GM23338 (cell line): ENCODE measurements at regions not wholly inside any gene's neighbourhood (a gene's known extent, or its start where the extent isn't known, plus 50 kb on each side); places are given as distances from the start of the nearest gene placed in this dataset.

Experiments used
- ATAC-seq: fragments of 200-7000 bp; cut with Tn5 transposase; 3 replicates; pipeline ENCODE4 v1.9.1; 2020
- DNase-seq: peaks from one replicate; pipeline ENCODE4 v3.0.0-alpha.2; 2015; ENCODE audit warnings: low spot score
- H2AFZ ChIP-seq: fragments of 200-600 bp; sonication (generic); 2 replicates; pipeline ENCODE4 v1.8.0; 2016; ENCODE audit warnings: antibody characterized with exemption, mild to moderate bottlenecking, moderate library complexity
- H3F3A ChIP-seq: fragments of 200-600 bp; sonication (generic); replicated peaks from 2 replicates; pipeline ENCODE4 v1.8.0; 2017; ENCODE audit warnings: antibody characterized with exemption, mixed run types, low read depth
- H3K27ac ChIP-seq: fragments of 200-600 bp; sonication (generic); 2 replicates; pipeline ENCODE4 v1.6.1; 2016; ENCODE audit warnings: low read depth
- H3K27me3 ChIP-seq: fragments of 200-600 bp; sonication (generic); 2 replicates; pipeline ENCODE4 v1.8.0; 2016; ENCODE audit warnings: mild to moderate bottlenecking, mixed run types, moderate library complexity; ENCODE audit not compliant: insufficient read depth
- H3K36me3 ChIP-seq: fragments of 200-600 bp; sonication (generic); 2 replicates; pipeline ENCODE4 v1.8.0; 2016; ENCODE audit warnings: mild to moderate bottlenecking; ENCODE audit not compliant: insufficient read depth
- H3K4me1 ChIP-seq: fragments of 200-600 bp; sonication (generic); 2 replicates; pipeline ENCODE4 v1.8.0; 2016; ENCODE audit warnings: mild to moderate bottlenecking, moderate library complexity; ENCODE audit not compliant: insufficient read depth
- H3K4me2 ChIP-seq: fragments of 200-600 bp; sonication (generic); 2 replicates; pipeline ENCODE4 v1.7.1; 2017; ENCODE audit warnings: mixed run types
- H3K4me3 ChIP-seq: fragments of 200-600 bp; sonication (generic); 2 replicates; pipeline ENCODE4 v1.6.1; 2016; ENCODE audit warnings: mixed run types
- H3K79me2 ChIP-seq: fragments of 200-600 bp; sonication (generic); replicated peaks from 2 replicates; pipeline ENCODE4 v1.8.0; 2017; ENCODE audit warnings: mild to moderate bottlenecking; ENCODE audit not compliant: insufficient read depth
- H3K9me2 ChIP-seq: fragments of 200-600 bp; sonication (generic); 2 replicates; pipeline ENCODE4 v1.8.0; 2017; ENCODE audit not compliant: insufficient read depth
- H4K20me1 ChIP-seq: fragments of 200-600 bp; sonication (generic); replicated peaks from 2 replicates; pipeline ENCODE4 v1.8.0; 2017; ENCODE audit warnings: mild to moderate bottlenecking; ENCODE audit not compliant: insufficient read depth
- H3K27ac Mint-ChIP-seq: 2 replicates; pipeline ENCODE4 v1.8.0; 2020; ENCODE audit warnings: inconsistent platforms, mild to moderate bottlenecking, moderate library complexity, mixed read lengths
- H3K27me3 Mint-ChIP-seq: 3 replicates; pipeline ENCODE4 v1.8.0; 2022; ENCODE audit warnings: low read depth, mild to moderate bottlenecking, moderate library complexity, mixed read lengths, inconsistent platforms; ENCODE audit not compliant: insufficient read depth, poor library complexity
- H3K36me3 Mint-ChIP-seq: 3 replicates; pipeline ENCODE4 v1.8.0; 2021; ENCODE audit warnings: low read depth, mild to moderate bottlenecking, inconsistent platforms, moderate library complexity, mixed read lengths
- H3K4me1 Mint-ChIP-seq: 3 replicates; pipeline ENCODE4 v1.8.0; 2020; ENCODE audit warnings: mild to moderate bottlenecking, inconsistent platforms, mixed read lengths
- H3K4me3 Mint-ChIP-seq: 3 replicates; pipeline ENCODE4 v1.8.0; 2021; ENCODE audit warnings: moderate library complexity, mild to moderate bottlenecking, inconsistent platforms, mixed read lengths
- H3K9me3 Mint-ChIP-seq: 3 replicates; pipeline ENCODE4 v1.8.0; 2020; ENCODE audit warnings: moderate library complexity, mild to moderate bottlenecking, inconsistent platforms, mixed read lengths
- CREB1 ChIP-seq: fragments of 250-450 bp; sonication (Bioruptor Pico); IDR thresholded peaks from 2 replicates; pipeline ENCODE4 v1.5.0; 2020; ENCODE audit warnings: low read depth, mild to moderate bottlenecking, moderate library complexity
- CTCF ChIP-seq, 2 experiments: fragments of 200-600 bp in 1 of 2; sonication (generic) in 1 of 2; conservative IDR thresholded peaks; 2 replicates each; pipeline versions ENCODE4 v1.5.1 to v1.6.1; 2016 to 2017; ENCODE audit warnings: antibody characterized with exemption in 2 of 2, low read depth in 2 of 2, mild to moderate bottlenecking in 2 of 2, moderate library complexity in 1 of 2
- ETS1 ChIP-seq: IDR thresholded peaks from 2 replicates; pipeline ENCODE4 v1.6.1; 2016; ENCODE audit warnings: antibody characterized with exemption
- EZH2 ChIP-seq: fragments of 200-600 bp; sonication (generic); IDR thresholded peaks from one replicate; pipeline ENCODE4 v1.8.0; 2017; ENCODE audit warnings: antibody characterized with exemption, mild to moderate bottlenecking, low read depth; ENCODE audit not compliant: unreplicated experiment
- EZH2phosphoT487 ChIP-seq: fragments of 200-600 bp; sonication (generic); IDR thresholded peaks from one replicate; pipeline ENCODE4 v1.8.1; 2018; ENCODE audit warnings: antibody characterized with exemption; ENCODE audit not compliant: unreplicated experiment
- JUNB ChIP-seq: IDR thresholded peaks from one replicate; pipeline ENCODE4 v1.6.1; 2016; ENCODE audit warnings: antibody characterized with exemption; ENCODE audit not compliant: unreplicated experiment
- NANOG ChIP-seq: IDR thresholded peaks from 2 replicates; pipeline ENCODE4 v1.6.1; 2016; ENCODE audit warnings: antibody characterized with exemption, borderline replicate concordance
- POLR2AphosphoS5 ChIP-seq: IDR thresholded peaks from 2 replicates; pipeline ENCODE4 v1.6.1; 2016; ENCODE audit warnings: antibody characterized with exemption, low read depth
- REST ChIP-seq: IDR thresholded peaks from one replicate; pipeline ENCODE4 v1.6.1; 2018; ENCODE audit warnings: antibody characterized with exemption; ENCODE audit not compliant: unreplicated experiment
- STAT1 ChIP-seq: IDR thresholded peaks from one replicate; pipeline ENCODE4 v1.6.1; 2016; ENCODE audit warnings: antibody characterized with exemption; ENCODE audit not compliant: unreplicated experiment
- ZNF114 ChIP-seq: fragments of 250-450 bp; sonication (Bioruptor Pico); IDR thresholded peaks from 2 replicates; pipeline ENCODE4 v1.5.0; 2020; ENCODE audit warnings: mild to moderate bottlenecking, moderate library complexity
- ZNF331 ChIP-seq: fragments of 250-450 bp; sonication (Bioruptor Pico); IDR thresholded peaks from 2 replicates; pipeline ENCODE4 v1.5.0; 2020; ENCODE audit warnings: low read depth, mild to moderate bottlenecking, moderate library complexity
- ZNF462 ChIP-seq: fragments of 250-450 bp; sonication (Bioruptor Pico); IDR thresholded peaks from 2 replicates; pipeline ENCODE4 v1.5.0; 2020; ENCODE audit warnings: mild to moderate bottlenecking, moderate library complexity

- no peak overlapping the region for H3K4me3 ChIP-seq
- no peak overlapping the region for H3K27ac Mint-ChIP-seq
- ATAC-seq = no peak
- DNase-seq = no peak
- H3F3A ChIP-seq = no peaks in the 10 kb centered on the region
- peaks cover 14% of the 10 kb centered on the region for H3K4me1 Mint-ChIP-seq
- TF ChIP-seq STAT1 (no peak), CREB1 (CRISPR knock-in tag) (no peak), JUNB (no peak), ZNF114 (CRISPR knock-in tag) (no peak), REST (no peak), CTCF (conservative IDR thresholded peaks at IDR 0.05; ENCODE audit: low read depth in 2 of 2) (no peak), NANOG (no peak), EZH2 (no peak), ZNF462 (no peak), ZNF331 (CRISPR knock-in tag) (no peak), EZH2phosphoT487 (no peak), POLR2AphosphoS5 (no peak), ETS1 (no peak)
- no peaks in the 10 kb centered on the region for H3K36me3 ChIP-seq
- H3K9me3 Mint-ChIP-seq = peaks cover 23% of the 10 kb centered on the region; the same call in 2 of the 3 replicates
- no peaks in the 10 kb centered on the region for H3K27me3 ChIP-seq
- H3K36me3 Mint-ChIP-seq = peaks cover 7% of the 10 kb centered on the region; the same call in 1 of the 3 replicates
- no peak overlapping the region for H2AFZ ChIP-seq
- H3K4me2 ChIP-seq = no peak overlapping the region
- no peak overlapping the region for H3K4me3 Mint-ChIP-seq
- H4K20me1 ChIP-seq = no peaks in the 10 kb centered on the region
- H3K4me1 ChIP-seq = peaks cover 13% of the 10 kb centered on the region
- no peak overlapping the region for H3K27ac ChIP-seq
- no peaks in the 10 kb centered on the region for H3K79me2 ChIP-seq
- no peaks in the 10 kb centered on the region for H3K27me3 Mint-ChIP-seq
- no peaks in the 10 kb centered on the region for H3K9me2 ChIP-seq
These were observed 330.7 kb downstream of the PTTG2 start for GRCh38 chr4:38290914-38291313.
